NCI-H460 (cell line): ENCODE measurements at regions not wholly inside any gene's neighbourhood (a gene's known extent, or its start where the extent isn't known, plus 50 kb on each side); places are given as distances from the start of the nearest gene placed in this dataset.

Source experiments
- DNase-seq: peaks from one replicate; pipeline ENCODE4 v3.0.0-alpha.2; 2016; ENCODE audit warnings: low read depth; ENCODE audit errors: extremely low read depth

DNA sequence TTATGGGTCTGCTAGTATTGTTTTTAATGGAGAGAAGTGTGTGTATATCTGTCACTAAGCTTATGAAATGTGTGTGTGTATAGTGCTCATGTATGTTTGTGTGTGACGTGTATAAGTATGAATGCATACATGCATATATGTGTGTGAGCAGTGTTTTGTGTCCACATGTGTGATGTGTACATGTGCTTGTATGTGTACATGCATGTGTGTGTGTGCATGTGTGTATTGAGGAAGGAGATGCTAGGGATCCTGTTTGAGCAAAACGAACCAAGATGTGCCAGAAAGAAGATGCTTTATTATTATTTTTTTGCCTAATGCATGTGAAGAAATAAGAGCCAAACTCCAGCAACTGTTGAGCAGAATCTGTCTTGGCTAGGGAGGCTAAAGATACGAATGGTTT lies 301.3 kb upstream of the SKOR2 start:
- no peak for DNase-seq

GRCh38 chr18:47550611-47551010 lies 299.2 kb upstream of the SKOR2 start:
- DNase-seq = no peak

GRCh38 chr18:47549021-47549540 lies 297.6 kb upstream of the SKOR2 start:
- no peak for DNase-seq

GRCh38 chr18:47547539-47548202 lies 296.2 kb upstream of the SKOR2 start:
- DNase-seq = no peak

DNA sequence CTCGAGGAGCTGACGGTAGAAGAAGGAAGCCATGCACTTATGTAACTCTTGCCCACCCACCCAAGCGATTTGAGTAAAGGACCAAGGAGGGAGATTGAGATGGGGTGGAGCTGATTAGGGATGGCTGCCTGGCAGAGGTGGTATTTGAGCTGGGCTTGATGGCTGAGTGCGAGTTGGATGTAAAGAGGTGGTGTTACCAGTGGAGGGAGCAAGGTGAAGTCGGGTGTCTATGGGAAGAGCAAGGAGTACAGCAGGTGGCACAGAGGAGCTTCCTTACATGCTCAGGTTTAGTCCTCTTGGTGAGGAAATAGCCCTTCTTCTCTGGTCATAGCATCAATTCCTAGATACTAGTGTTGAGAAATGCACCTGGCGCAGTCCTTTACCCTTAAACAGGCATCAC lies 294.2 kb upstream of the SKOR2 start:
- DNase-seq = no peak

- no peak for DNase-seq
Observed at GRCh38 chr18:47543080-47543479, 291.6 kb upstream of the SKOR2 start.

DNA sequence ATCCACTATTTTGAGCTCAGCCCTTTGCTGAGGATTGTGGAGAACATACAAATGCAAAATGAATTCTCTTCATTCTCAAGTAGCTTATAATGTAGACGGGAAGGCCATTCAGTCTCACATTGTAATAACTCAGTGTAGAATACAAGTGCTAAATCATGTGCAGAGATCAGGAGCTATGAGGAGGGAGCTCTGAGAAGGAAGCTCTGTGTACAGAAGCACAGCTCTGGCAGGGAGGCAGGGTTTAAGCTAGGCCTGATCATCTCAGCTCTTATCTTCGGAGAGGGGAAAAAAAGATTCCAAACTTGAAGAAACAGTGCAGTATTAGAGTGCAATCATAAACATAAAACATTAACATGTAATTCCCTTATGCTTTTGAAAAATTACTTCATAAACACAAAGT lies 291.1 kb upstream of the SKOR2 start:
- no peak for DNase-seq

GRCh38 chr18:47531717-47532116 lies 280.3 kb upstream of the SKOR2 start:
- DNase-seq = no peak

- DNase-seq = no peak
Observed at GRCh38 chr18:47530695-47531094, 279.2 kb upstream of the SKOR2 start.

GRCh38 chr18:47528343-47528742 lies 276.9 kb upstream of the SKOR2 start:
- DNase-seq = no peak

DNA sequence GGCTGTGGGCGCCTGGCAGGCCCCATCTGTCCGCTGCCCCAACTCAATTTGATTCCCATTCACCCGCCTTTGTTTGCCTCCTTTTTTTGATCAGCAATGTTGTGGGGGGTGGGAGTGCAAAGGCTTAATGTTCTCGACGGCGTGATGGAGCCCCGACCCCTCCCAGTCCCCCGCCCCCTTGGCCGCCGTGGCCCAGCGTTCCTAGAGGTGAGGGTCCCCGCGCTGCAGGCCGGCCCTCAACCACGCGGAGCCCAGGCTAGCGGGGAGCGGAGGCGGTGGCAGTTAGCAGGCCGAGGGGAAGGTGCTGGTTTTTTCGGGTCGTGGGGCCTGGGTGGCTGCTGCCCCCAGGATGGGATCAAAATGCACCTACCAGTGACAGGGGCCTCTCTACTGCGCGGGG lies 274.7 kb upstream of the SKOR2 start:
- DNase-seq = no peak

- DNase-seq = no peak
Observed at GRCh38 chr18:47522359-47522758, 270.9 kb upstream of the SKOR2 start.

GRCh38 chr18:47520263-47520662 lies 268.8 kb upstream of the SKOR2 start:
- no peak for DNase-seq

- DNase-seq = no peak
Observed at GRCh38 chr18:47519706-47520105, 268.2 kb upstream of the SKOR2 start.

DNA sequence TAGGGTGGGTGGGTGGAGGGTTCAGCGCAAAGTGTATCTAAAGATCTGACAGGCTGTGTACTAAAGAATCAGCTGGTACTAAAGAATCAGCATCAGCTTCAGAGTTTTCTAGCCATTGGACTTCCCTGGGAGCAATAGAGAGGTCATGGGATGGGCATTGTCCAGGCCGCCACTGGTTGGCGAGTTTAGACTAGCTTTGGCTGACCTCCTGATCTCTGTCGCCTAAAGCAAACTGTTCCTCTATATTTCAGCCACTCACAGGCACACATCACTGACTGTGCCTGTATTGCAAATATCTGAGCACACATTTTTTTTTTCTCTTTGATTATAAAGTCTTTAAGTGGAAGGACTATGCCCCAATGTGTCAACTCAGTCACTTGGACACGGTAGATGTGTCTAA lies 267.8 kb upstream of the SKOR2 start:
- no peak for DNase-seq

GRCh38 chr18:47513614-47514013 lies 262.2 kb upstream of the SKOR2 start:
- no peak for DNase-seq

GRCh38 chr18:47512726-47513435 lies 261.4 kb upstream of the SKOR2 start:
- no peak for DNase-seq

DNA sequence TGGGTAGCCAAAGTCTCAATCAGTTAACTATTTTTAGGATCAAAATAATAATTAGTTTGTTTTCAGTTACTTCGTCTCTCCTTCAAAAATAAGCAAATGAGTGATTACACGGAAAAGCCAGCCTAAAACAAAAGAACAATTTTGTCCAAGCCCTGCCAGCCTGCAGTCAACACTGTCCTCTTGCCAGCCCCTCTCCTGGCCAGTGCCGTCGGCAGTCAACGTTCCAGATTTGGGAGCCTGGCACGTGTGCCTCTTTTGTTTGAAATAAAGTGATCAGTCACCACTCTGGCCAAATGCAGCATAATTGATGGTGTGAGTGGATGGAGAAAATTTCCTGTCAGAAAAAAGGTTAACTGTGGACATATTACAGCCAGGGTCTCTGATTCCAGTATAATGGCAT lies 260.6 kb upstream of the SKOR2 start:
- no peak for DNase-seq

DNA sequence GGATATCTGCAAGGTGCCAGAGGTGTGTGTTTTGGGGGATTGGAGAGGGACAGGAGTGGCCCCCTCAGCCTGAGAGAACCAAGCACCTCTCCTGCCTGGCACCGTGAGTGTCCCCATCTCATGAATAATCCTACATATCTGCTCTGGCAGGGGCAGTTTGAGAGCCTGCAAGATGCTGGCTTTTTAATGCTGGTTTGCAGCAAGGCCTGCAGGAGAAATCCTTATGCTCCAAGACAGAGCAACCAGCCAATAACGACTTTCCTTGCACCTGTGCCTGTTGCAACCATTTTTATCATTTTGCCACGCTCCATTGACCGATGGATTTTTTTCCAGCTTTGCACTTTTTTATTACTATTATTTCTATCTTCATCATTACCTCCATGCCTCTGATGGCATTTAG lies 259.4 kb upstream of the SKOR2 start:
- DNase-seq = no peak

DNA sequence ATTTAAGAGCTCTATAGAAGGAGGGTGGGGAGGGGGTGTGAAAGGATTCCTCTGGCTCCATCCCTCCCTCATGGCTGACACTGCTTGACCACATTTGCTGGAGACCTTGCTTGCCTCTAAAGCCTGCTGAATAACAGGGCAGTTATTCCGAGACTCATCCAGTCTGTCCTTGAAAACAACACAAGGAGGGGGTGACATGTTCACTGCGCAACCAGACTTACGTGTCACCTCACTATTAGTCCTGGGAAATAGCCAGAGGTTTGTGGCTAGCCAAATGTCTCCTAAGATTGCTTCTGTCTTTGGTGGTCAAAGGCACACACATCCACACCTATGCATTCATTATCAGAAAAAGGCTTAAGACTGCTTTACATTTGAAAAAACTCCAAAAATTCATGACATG lies 256.2 kb upstream of the SKOR2 start:
- DNase-seq = no peak

DNA sequence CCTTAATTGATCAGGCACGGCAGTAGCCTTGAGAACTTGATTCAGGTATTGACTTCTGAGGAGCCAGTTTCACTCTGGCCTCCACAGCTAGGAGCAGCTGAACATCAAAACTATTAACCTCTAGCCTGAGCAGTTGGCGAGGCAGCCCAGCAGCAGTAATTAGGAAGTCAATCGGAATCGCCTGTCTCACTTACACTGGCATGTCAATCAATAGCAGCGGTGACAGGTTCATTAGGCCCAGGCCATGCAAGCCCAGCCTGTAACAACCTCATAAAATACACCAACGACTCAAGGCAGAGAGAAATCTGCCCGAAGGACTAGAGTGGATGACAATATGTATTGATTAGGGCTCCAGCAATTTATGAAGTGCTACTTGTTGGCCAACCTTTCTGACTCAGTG lies 255.4 kb upstream of the SKOR2 start:
- no peak for DNase-seq

DNA sequence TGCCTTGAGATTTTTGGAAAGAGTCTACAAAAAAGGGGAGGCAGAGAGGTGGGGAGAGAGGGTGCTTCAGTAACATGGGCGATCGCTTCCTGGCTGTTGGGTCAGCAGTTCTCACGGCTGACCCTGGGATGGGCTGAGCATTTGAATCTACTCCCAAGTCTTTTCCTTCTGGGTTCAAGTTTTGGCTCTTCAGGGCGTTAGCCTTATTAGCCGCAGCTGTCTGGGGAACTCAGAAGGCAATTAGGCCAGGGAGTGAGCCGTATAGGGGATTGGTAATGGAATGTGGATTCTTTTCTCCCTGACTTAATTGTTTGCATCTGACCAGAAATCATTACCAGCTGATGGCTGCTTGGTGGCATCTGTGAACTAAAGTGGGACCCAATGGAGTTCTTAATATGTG lies 250.5 kb upstream of the SKOR2 start:
- DNase-seq = no peak
